HG03565 (cell line): ENCODE measurements at regions not wholly inside any gene's neighbourhood (a gene's known extent, or its start where the extent isn't known, plus 50 kb on each side); places are given as distances from the start of the nearest gene placed in this dataset.

Experiments
- ATAC-seq: cut with Tn5 transposase; IDR thresholded peaks from one replicate; pipeline ENCODE4 v1.9.1; 2021; ENCODE audit warnings: mild to moderate bottlenecking, moderate library complexity; ENCODE audit not compliant: unreplicated experiment

DNA sequence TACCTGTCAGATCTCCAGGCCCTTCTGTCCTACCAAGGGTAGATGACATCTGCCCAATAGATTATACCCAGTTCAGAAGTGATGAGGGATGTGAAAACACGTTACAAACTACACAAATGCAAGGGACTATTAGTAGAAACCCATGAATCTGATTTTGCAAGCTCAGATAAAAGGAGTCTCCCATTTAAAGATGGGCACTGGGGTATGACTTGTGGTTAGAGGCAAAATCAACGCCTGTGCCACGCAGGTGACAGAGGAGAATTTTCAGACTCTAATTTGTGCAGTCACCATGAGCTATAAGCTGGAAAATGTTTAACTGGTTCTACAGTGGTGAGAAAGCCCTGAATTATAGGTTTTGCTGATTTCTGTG, 184.4 kb upstream of the LPP start:
- no peak for ATAC-seq

DNA sequence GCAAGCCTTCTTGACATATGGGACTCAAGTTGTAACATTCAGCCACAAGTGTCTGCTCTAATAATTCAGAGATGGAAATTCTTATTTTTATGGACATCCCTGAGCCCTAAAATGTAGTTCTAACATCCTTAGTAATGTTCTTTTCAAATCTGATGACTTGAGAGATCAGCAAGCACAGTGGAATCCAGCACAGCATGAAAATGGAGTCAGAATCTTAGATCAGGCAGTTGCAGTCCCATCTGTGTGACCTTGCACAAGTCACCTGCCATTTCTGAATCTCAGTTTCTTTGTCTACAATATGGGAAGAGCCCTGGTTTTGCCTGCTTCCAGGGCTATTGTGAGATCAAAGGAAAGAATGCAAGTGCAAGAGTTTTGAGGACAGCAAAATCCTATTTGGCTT, 183.9 kb upstream of the LPP start:
- ATAC-seq: no peak

DNA sequence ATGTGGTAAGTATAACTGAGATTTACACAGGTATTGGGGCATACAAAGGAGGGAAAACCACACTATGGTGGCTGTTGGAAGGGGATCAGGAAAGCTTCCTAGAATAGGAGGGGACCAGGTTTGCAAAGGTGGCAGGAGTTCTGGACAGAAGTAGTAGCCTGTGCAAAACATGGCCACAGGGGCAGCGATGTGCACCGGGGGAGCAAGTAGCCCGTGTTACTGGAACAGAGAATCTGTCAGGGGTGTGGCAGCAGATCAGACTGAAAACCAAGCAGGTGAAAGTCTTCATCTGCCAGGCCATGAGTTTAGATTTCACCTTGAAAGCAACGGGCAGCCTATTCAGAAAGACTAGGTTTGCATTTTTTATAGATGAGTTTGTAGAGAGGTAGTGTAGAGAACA, 182.3 kb upstream of the LPP start:
- no peak for ATAC-seq

- no peak for ATAC-seq
These were observed 181.5 kb upstream of the LPP start for GRCh38 chr3:187972454-187972853.

GRCh38 chr3:187973977-187974870, 179.7 kb upstream of the LPP start:
- no peak for ATAC-seq

DNA sequence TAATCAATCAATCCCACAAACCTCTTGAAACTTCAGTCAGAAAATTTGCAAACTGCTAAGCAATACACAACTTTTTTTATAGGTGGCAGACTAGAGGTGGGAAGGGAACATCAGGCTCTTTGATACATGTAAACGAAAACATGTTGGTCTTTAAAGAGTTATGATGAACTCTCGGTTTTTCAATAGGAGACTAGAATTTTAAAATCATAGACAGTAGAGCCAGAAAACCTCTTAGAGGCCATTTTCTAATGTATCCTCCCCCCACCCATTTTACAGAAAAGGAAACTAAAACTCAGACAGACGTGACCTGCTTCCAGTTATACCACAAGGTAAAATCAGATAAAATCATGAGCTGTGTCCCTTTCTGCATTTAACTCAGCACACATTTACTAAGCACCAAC, 179.1 kb upstream of the LPP start:
- no peak for ATAC-seq

- ATAC-seq: no peak
These were observed 178.2 kb upstream of the LPP start for GRCh38 chr3:187975561-187976364.

- no peak for ATAC-seq
These were observed 177.5 kb upstream of the LPP start for GRCh38 chr3:187976365-187976900.

- ATAC-seq: no peak
These were observed 176.3 kb upstream of the LPP start for GRCh38 chr3:187977659-187978058.

DNA sequence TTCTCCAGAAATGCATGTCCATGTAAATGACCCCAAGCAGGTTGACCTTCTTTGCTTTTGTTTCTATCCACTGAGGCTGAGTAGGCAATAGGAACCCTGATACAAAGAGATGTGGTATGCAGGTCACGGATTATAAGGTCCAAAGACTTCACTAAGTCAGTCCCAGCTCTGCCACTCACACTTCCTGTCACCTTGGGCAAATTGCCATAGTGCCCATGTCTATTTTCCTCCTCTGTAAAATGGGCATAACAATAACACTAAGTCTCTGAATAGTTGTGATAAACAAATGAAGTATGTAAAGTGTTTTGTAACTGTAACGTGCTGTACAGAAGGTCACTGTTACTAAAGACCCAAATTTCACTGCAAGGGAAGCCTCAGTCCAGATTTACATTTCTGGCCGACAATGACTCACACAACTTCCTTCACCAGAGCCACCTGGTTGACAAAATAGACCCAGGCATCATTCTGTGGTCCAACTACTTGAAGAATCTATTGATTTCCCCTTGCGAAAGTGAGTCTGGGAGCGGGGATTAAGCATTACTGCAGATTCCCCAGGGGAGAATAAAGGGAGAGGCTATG, 175.4 kb upstream of the LPP start:
- ATAC-seq: no peak

DNA sequence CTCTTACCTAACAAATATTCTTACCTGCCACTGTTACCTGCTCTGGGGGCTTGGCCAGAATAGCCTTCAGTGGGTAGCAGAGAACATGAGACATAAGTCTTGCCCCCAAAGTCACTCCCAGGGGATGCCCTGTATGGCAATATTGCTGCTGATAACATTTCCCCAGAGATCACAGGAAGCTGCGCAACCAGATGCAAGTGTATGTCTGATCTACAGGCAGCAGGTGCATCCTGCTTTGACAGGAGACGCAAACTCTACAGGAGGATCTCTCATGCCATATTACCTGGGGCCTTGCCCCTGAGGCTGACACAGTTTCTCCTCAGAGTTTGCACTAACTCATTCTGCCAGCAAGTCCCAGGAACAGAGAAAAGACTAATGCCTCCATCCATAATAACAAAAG, 174.4 kb upstream of the LPP start:
- no peak for ATAC-seq

DNA sequence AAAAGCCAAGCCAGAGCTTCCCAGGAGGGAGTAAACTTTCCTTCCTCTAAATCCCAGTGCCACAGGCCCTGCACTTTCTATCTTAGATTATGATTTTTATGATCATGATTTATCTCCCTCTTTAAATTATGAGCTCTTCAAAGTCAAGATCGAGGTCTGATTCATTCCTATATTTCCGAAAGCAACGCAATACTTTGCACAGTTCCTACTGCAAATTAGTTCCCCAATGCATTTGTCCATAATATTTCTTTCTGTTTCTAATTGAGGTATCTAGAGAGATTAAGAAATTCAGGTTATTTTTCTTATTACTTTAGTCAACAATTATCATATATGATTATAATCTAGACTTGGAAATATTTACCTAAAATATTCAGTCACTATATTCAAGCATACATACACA, 173.1 kb upstream of the LPP start:
- no peak for ATAC-seq

GRCh38 chr3:187982142-187982541, 171.8 kb upstream of the LPP start:
- ATAC-seq: peak; percentile 41

GRCh38 chr3:187983484-187984124, 170.4 kb upstream of the LPP start:
- no peak for ATAC-seq

DNA sequence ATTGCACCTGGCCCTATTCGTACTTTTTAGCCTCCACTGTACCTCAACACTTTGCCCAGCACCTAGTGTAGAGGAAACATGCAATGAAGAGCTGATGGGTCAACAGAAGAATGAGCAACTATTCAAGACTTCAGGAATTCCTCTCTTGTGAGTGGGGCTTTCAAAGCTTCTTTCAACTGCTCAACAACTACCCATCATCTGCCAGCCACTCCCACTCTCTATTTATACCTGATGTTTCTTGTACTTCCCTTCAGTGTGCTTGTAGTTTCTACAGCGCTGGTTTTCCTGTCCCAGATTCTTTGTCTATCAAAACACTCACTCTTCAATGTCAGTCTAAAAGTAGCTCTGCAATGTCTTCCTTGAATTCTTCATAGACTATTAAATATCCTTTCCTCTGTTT, 168.3 kb upstream of the LPP start:
- ATAC-seq: no peak

DNA sequence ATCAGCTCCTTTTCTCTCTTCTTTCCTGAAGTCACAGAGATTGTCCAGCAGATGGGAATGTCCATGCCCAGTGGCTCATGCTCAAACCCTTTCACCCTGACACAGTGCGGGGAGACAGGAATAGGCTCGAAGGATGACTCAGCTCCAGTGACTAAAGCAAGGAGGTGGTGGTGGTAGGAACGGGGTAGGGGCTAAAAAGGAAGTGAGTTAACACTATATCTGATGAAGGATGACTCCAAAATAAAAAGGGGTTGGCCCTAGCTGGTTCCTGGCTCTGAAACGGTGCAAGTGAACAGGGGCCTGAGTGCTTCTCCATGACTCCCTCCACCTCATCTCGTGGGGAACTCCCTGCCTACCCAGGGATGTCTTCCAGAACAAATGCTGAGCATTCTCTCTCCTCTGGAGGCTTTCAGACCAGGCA, 167.4 kb upstream of the LPP start:
- no peak for ATAC-seq

- ATAC-seq: no peak
These were observed 166.8 kb upstream of the LPP start for GRCh38 chr3:187987187-187987586.

DNA sequence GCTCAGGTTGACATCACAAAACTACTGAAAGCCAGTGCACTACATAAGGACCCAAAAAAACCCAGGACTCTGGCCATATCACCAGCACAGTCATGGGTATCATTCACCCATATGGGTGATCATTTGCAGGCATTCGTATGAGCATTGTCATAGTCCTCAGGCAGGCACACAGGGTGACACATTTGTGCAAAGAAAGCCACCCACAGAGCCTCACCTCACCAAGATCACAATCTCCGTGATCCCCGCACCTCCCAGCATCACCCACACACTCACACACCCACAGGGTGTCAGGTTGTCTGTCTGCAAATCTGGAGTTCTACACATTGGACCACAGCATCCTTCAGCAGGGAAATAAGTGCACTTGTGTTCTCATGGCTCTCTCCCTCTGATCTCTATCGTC, 166.0 kb upstream of the LPP start:
- no peak for ATAC-seq

GRCh38 chr3:187989575-187990153, 164.3 kb upstream of the LPP start:
- ATAC-seq: no peak

- no peak for ATAC-seq
These were observed 161.3 kb upstream of the LPP start for GRCh38 chr3:187992609-187993008.
